MV-4-11 (cell line): ENCODE measurements at regions not wholly inside any gene's neighbourhood (a gene's known extent, or its start where the extent isn't known, plus 50 kb on each side); places are given as distances from the start of the nearest gene placed in this dataset.
"Not testable (repeated sequence)": the region's sequence is repeated elsewhere in the genome, so short reads cannot be mapped to it uniquely, and the experiment has no call there.

Experiments
- DNase-seq: peaks from one replicate; lab custom pipeline; 2025; lab: John Stamatoyannopoulos, UW

DNA sequence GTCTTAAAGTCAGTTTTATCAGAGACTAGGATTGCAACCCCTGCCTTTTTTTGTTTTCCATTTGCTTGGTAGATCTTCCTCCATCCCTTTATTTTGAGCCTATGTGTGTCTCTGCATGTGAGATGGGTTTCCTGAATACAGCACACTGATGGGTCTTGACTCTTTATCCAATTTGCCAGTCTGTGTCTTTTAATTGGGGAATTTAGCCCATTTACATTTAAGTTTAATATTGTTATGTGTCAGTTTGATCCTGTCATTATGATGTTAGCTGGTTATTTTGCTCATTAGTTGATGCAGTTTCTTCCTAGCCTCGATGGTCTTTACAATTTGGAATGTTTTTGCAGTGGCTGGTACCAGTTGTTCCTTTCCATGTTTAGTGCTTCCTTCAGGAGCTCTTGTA is 93.3 kb upstream of the GALNT18 start:
- DNase-seq, result not testable (repeated sequence)

DNA sequence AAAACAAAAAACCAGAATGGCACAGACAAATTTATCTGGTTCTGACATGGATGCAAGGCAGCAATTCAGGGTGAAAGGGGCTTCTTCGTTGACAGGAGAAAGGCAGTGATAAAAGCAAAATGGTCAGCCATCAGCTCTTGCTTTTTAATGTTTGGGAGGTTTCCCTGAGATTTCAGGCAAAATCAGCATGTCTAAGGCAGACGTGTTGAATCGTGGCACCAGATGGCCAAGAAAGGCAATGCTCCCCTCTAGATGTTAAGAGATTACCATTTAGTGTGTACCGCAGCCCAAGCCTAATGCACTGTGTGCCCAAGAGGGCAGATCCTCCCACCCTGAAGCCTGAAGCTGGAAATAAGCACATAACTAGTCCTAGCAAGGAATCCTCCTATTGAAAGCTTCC is 88.8 kb upstream of the GALNT18 start:
- no peak for DNase-seq

DNA sequence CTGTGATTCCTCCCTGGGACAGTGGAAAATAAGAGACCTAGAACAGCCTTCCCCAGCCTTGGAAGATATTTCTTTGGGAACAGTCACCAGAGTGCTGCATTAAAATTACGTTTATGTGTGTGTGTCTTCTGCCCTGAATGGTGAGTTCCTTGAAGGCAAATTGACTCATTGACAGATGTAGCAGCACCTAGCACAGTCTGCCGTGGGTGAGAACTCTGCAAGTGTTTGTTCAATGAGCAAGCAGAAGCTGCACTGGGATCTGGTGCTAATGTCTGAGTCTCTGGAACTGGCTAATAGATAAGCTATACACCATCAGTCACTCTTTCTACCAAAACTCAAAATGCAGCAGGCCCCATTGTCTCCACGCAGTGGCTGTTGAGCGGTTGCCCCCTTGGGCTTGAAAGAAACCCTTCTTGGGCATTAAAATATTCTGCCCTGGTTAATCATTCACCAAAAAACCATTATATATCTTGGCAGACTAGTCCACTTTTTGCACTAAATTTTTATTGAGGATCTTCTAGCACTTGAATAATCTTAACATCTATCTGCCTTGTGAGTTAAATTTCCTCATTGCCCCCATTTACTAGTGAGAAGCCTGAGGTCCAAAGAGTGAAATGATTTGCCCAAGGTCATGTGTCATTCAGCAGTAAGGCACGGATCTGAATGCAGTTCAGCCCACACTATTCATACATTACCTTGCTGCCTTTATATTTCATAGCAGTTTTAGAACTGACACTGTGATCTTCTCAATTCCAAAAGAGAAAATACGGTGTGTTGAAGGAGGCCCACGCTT is 87.8 kb upstream of the GALNT18 start:
- DNase-seq, result no peak

- no peak for DNase-seq
These were observed 86.5 kb upstream of the GALNT18 start for GRCh38 chr11:11708256-11708655.

DNA sequence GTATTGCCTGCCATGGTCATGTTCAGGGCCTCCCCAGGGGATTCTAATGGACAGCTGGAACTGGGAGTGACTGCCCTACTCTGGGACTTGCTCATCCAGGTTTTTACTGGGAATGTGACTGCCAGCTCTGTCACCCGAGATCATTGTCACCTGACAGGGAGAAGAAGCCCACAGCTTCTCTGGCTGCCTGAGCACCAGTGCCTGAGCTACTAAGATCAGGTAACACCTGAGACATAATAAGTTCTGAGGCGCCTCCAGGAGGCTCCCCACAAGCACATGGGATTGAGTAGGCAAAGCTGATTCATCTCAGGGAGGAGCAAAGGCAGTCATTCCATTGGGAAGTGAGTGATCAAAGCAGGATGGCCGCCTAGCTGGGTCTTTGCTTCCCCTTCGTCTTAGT is 84.2 kb upstream of the GALNT18 start:
- no peak for DNase-seq

DNA sequence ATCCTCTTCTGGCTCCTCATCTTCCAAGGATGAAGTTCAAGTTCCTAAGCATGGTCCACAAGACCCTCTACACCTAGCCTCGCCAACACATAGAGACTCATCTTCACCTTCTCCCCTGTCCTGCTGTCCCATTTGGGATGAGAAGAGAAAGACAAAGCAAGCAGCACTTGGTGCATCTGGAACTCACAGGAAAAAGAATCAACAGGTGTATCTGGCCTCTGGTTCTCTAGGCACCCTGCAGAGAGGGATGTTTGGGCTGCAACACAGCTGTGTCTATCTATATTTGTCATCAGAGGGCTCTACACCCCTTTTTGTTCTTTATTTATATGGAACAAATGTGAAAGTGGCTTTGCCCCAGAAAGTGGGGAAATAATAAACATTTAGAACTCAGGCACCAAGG is 82.1 kb upstream of the GALNT18 start:
- no peak for DNase-seq

DNA sequence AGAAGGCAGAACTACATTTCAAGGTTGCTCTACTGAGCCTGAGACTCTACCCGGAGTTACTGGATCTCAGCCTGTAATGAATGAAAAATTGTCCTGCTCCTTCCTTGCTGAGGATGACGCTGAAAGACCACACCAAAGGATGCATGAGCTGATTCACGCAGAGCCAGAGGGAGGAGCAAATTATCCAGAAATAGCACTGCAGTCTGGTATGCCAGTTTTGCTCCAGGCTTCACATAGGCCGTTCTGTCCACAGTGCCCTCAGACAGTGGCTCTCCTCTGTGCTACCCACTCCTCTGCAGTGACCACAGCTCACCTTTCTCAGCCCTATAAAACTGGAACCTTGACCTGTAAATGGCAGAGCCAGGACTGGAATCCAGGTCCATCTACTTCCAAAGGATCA is 79.3 kb upstream of the GALNT18 start:
- no peak for DNase-seq

DNA sequence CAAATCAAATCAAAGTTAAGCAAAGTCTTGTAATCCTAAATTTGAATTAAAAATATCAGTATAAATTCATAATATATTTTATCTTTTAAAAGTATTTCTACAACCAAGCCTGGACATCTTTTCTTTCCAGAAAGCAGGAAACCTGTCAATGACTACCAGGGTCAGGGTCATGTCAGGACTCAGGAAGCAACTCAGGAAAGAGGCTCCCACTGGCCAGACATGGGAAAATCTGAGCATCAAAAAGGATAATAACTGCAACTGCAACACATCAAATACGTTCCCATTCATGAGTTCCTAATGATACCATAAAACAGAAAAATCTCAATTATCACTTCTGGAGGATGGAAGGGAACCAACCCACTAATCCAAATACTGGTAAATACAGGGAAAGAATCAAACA is 76.0 kb upstream of the GALNT18 start:
- no peak for DNase-seq

- DNase-seq, result no peak
These were observed 69.7 kb upstream of the GALNT18 start for GRCh38 chr11:11691296-11692151.

DNA sequence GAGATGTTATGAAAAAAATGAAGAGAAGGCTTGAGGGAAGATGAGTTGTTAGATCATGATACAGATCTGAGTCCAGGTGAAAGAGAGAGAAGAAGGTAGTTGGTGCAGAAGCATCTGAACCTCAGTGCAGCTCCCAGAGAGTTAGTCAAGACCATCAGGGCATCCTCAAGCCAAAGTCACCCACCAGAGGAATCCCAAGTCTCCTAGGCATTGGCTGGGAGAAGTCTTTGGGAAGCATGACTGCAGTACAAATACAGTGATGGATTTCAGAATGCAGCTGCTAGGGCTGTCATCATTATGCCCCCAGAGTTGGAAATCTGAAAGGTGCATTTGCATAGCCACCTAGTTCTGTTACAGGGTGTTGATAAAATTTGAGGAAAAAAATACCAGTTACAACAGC is 59.7 kb upstream of the GALNT18 start:
- DNase-seq, result no peak

DNA sequence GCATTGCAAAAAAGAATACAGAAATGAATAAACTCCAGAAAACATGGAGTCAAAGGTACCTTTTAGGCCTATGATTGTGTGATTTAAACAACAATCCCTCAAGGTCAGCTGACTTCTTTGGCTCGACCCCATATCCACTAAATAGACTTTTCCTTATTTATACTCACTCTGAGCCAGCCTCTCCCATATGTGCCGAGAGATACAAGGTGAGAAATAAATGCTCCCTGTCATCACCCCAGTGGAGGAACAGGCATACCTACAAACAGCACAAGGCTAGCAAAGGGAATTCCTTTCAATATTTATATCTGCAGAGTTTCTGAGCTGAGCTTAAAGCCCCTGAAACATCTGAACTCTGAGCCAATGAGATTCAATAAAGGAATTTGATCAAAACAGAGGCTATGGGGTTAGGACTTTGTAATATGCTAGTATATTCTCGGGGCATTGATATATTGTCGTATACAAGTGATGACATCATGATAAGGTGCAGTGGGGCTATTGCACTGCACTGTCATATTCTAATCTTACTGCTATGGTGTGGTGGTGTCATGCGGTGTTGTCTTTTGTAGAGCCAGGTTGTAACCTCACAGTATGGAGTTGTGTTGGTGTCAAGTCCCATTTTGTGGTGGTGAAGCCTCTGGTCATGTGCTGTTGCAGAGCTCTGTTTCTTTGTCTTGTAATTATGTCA is 56.0 kb upstream of the GALNT18 start:
- DNase-seq, result no peak

DNA sequence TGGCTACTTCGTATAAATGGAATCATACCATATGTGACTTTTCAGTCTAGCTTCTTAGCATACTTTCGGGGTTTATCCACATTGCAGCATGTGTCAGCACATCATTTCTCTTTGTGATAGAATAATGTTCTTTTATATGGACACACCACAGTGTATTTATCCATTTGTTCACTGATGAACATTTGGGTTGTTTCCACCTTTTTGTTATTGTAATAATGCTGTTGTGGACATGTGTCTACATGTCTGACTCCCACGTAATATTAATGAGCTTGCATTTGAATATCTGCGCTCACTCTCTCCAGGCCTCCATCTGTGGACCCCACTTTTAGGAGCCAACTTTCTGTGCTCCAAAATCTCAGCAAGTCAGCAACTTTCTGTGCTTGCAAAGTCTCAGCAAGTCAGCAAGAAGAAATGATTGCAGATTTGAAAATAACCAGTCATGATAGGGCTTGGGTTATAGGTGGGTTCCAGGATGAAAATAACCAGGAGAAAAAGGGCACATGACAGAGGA is 53.9 kb upstream of the GALNT18 start:
- no peak for DNase-seq

DNA sequence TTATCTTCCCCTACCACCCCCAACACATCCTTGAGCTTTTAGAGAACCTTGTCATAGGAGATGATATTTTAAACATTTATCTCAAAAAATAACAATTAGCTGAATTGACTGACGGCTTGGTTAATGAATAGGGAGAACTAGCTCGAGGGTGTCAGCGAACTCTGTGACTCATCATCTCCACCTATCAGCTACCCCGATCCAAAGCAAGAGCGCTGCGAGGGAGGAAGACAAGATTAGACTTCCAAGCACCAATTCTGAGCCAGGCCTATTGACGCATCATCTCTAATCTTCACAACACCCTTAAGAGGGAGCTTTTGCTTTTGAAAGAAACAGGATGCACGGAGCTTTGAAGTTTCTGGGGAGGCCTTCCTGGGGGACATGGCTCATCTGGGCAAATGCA is 51.0 kb upstream of the GALNT18 start:
- DNase-seq, result no peak

DNA sequence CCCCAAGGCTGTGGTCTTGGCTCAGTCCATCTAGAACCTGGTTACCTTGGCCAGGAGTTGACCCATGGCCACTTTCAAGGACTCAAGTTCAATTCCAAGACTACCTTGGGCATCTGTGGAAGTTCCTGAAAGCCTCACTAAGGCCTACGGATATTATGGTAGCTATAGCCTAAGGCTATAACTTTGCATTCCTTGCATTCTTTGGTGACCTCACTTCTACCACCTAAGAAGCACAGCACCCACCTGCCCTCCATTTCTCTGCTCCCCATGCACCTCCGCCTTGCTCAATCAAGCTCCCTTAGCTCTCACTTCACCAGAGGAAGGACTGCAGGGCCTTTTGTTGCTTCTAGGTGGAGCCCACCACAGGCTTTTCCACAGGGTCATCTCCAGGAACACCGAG is 50.3 kb upstream of the GALNT18 start:
- no peak for DNase-seq
